ENCODE measurements at regions not wholly inside any gene's neighbourhood (a gene's known extent, or its start where the extent isn't known, plus 50 kb on each side); places are given as distances from the start of the nearest gene placed in this dataset.

GRCh38 chr18:54712758-54713157 is 115.5 kb upstream of the RAB27B start:
- Histone ChIP-seq H3K56ac (ENCODE audit: extremely low read depth, insufficient read depth, low read length) (no peak overlapping the region), H3K4me2 (ENCODE audit: low read depth, low read length) (no peak overlapping the region), H3K9me3 (ENCODE audit: control insufficient read depth, insufficient read depth, low read length) (no peaks in the 10 kb centered on the region), H2BK15ac (ENCODE audit: low read depth, low read length) (no peak overlapping the region), H4K5ac (ENCODE audit: low read depth, low read length) (no peak overlapping the region; the same call in 1 of the 2 replicates), H3K27ac (ENCODE audit: insufficient read depth, low read length) (peak overlapping the region; percentile 1; the same call in 1 of the 2 replicates), H4K8ac (ENCODE audit: low read depth in 2 of 2, low read length in 2 of 2) (0 out of 4 replicates have a peak overlapping the region, but pooled peaks of 1 of the 2 experiments have one; percentile 4), H2AK5ac (ENCODE audit: low read depth, low read length) (peak overlapping the region; percentile 45; the same call in 1 of the 2 replicates), H3K4ac (ENCODE audit: low read depth, low read length) (peak overlapping the region; percentile 22; the same call in 1 of the 2 replicates), H3K27me3 (ENCODE audit: control insufficient read depth, insufficient read depth, low read length) (no peaks in the 10 kb centered on the region), H3K79me1 (ENCODE audit: low read depth in 1 of 2, low read length in 2 of 2) (no peaks in the 10 kb centered on the region), H2AK9ac (replicated peaks; ENCODE audit: low read depth, low read length, poor library complexity) (no peak overlapping the region), H3K23ac (ENCODE audit: low read depth, low read length) (no peak overlapping the region), H2AFZ (replicated peaks; ENCODE audit: low read length, poor library complexity) (no peak overlapping the region), H4K20me1 (ENCODE audit: insufficient read depth, low read length) (no peaks in the 10 kb centered on the region), H3K9me1 (ENCODE audit: insufficient read depth, low read length) (peaks cover 9% of the 10 kb centered on the region; the same call in 1 of the 2 replicates), H2BK120ac (ENCODE audit: low read depth, low read length) (peak overlapping the region; percentile 53), H3K4me1 (ENCODE audit: control insufficient read depth, insufficient read depth, low read length) (peaks cover 11% of the 10 kb centered on the region), H3K9ac (ENCODE audit: low read depth, low read length) (no peak overlapping the region), H2BK20ac (ENCODE audit: low read depth, low read length) (no peak overlapping the region), H3K18ac (ENCODE audit: low read depth, low read length) (peak overlapping the region; percentile 61), H4K91ac (ENCODE audit: insufficient read depth, low read depth, low read length) (peak overlapping the region; percentile 8; the same call in 1 of the 2 replicates), H3K14ac (replicated peaks; ENCODE audit: low read depth, low read length) (peak overlapping the region; percentile 5; the same call in 1 of the 2 replicates), H3K36me3 (ENCODE audit: control insufficient read depth, insufficient read depth, low read length) (no peaks in the 10 kb centered on the region), H3K4me3 (ENCODE audit: insufficient read depth, low read depth, low read length) (no peak overlapping the region), H2BK5ac (ENCODE audit: low read depth, low read length, poor library complexity, severe bottlenecking) (no peak overlapping the region)
- ATAC-seq (ENCODE audit: low read depth) (no peak), DNase-seq (no peak)
- 90% methylated on average over 4 of the region's 8 CpGs; no CpG with 5 or more reads in 1 of the 2 experiments for WGBS, 2 experiments (ENCODE audit: extremely low coverage in 2 of 2, insufficient read length in 1 of 2)
- in situ Hi-C loops (cut with MboI; ENCODE audit: low sequenced_read_pairs), result no loop called here
- CTCF ChIA-PET, result no interaction called here
- intact Hi-C loops (cut with micrococcal nuclease), result no loop called here
- dilution Hi-C loops (cut with HindIII; ENCODE audit: low sequenced_read_pairs, unreplicated experiment), result no loop called here
- POLR2A ChIA-PET (ENCODE audit: unreplicated experiment), result no interaction called here
- BruUV-seq (replicated peaks), result no TSS peak
- TF ChIP-seq CTCF (conservative IDR thresholded peaks at IDR 0.05; ENCODE audit: low read depth, low read length), result no peak
- no peak for TF ChIP-seq CEBPB (IDR thresholded peaks at IDR 0.05; ENCODE audit: low read depth, low read length)
- TF ChIP-seq MXI1 (IDR thresholded peaks at IDR 0.05; ENCODE audit: borderline replicate concordance, low read depth, low read length), result no peak
- TF ChIP-seq POLR2A (IDR thresholded peaks at IDR 0.05; ENCODE audit: low read depth, low read length), result no peak
- TF ChIP-seq CHD1 (IDR thresholded peaks at IDR 0.05; ENCODE audit: low read depth, low read length), result no peak
